ENCODE measurements at regions not wholly inside any gene's neighbourhood (a gene's known extent, or its start where the extent isn't known, plus 50 kb on each side); places are given as distances from the start of the nearest gene placed in this dataset.

GRCh38 chr3:101950510-101950909, 101.2 kb downstream of the NFKBIZ start:
- intact Hi-C loops (cut with DNase I, micrococcal nuclease): no loop called here
- ATAC-seq (peak; percentile 96), DNase-seq (peak; percentile 30)
- Mint-ChIP-seq H3K4me3 (no peak overlapping the region), H3K27ac (peak overlapping the region; percentile 64), H3K36me3 (ENCODE audit: low read depth) (no peaks in the 10 kb centered on the region), H3K27me3 (no peaks in the 10 kb centered on the region), H3K4me1 (peaks cover 16% of the 10 kb centered on the region), H3K9me3 (ENCODE audit: low read depth) (peaks cover 3% of the 10 kb centered on the region)
- CTCF ChIA-PET: interaction anchor here (1.0 to 2.6 kb wide), 4 partner anchors 13 to 275 kb away, joined by 3 to 12 read pairs (median 4); no protein-coding TSS in a partner anchor
- POLR2A ChIA-PET: interaction anchor here (0.6 to 1.0 kb wide), 2 partner anchors 88 to 101 kb away, joined by 3 to 5 read pairs; partner anchors contain the start of gene NFKBIZ

- H3K4me3 Mint-ChIP-seq: no peak overlapping the region
- peaks cover 10% of the 10 kb centered on the region for H3K4me1 Mint-ChIP-seq
- DNase-seq (no peak), ATAC-seq (peak; percentile 7)
- intact Hi-C loops (cut with DNase I, micrococcal nuclease): no loop called here
- H3K36me3 Mint-ChIP-seq (ENCODE audit: low read depth): no peaks in the 10 kb centered on the region
- CTCF ChIA-PET: interaction anchor here (0.6 to 2.6 kb wide), 8 partner anchors 14 to 278 kb away, joined by 3 to 12 read pairs (median 3); no protein-coding TSS in a partner anchor
- POLR2A ChIA-PET: interaction anchor here (0.6 to 0.8 kb wide), 2 partner anchors 49 to 87 kb away, joined by 3 to 5 read pairs; no protein-coding TSS in a partner anchor
- no peaks in the 10 kb centered on the region for H3K27me3 Mint-ChIP-seq
- no peak overlapping the region for H3K27ac Mint-ChIP-seq
- peaks cover 3% of the 10 kb centered on the region for H3K9me3 Mint-ChIP-seq (ENCODE audit: low read depth)
Observed at GRCh38 chr3:101950985-101951733, 101.8 kb downstream of the NFKBIZ start.

GRCh38 chr3:101954361-101954760, 105.0 kb downstream of the NFKBIZ start:
- intact Hi-C loops (cut with DNase I, micrococcal nuclease): no loop called here
- peaks cover 9% of the 10 kb centered on the region for H3K4me1 Mint-ChIP-seq

GRCh38 chr3:101954936-101955335, 105.6 kb downstream of the NFKBIZ start:
- ATAC-seq: no peak
- Mint-ChIP-seq H3K36me3 (ENCODE audit: low read depth) (no peaks in the 10 kb centered on the region), H3K9me3 (ENCODE audit: low read depth) (no peaks in the 10 kb centered on the region), H3K27me3 (no peaks in the 10 kb centered on the region), H3K4me3 (no peak overlapping the region), H3K27ac (no peak overlapping the region), H3K4me1 (peaks cover 9% of the 10 kb centered on the region)
- POLR2A ChIA-PET: no interaction called here
- intact Hi-C loops (cut with DNase I, micrococcal nuclease): no loop called here
- DNase-seq: no peak
- CTCF ChIA-PET: no interaction called here

More at GRCh38 chr3:101954361-101954760, 105.0 kb downstream of the NFKBIZ start:
- no peaks in the 10 kb centered on the region for H3K36me3 Mint-ChIP-seq (ENCODE audit: low read depth)
- POLR2A ChIA-PET: no interaction called here
- no peak overlapping the region for H3K4me3 Mint-ChIP-seq
- H3K27ac Mint-ChIP-seq: no peak overlapping the region
- H3K9me3 Mint-ChIP-seq (ENCODE audit: low read depth): no peaks in the 10 kb centered on the region
- CTCF ChIA-PET: no interaction called here
- ATAC-seq: no peak
- DNase-seq: no peak
- no peaks in the 10 kb centered on the region for H3K27me3 Mint-ChIP-seq

- Mint-ChIP-seq H3K27ac (no peak overlapping the region), H3K9me3 (ENCODE audit: low read depth) (peaks cover 3% of the 10 kb centered on the region), H3K4me3 (no peak overlapping the region), H3K4me1 (peaks cover 27% of the 10 kb centered on the region), H3K27me3 (no peaks in the 10 kb centered on the region), H3K36me3 (ENCODE audit: low read depth) (no peaks in the 10 kb centered on the region)
- ChIA-PET CTCF (interaction anchor here (1.1 to 1.2 kb wide), 2 partner anchors 10 to 156 kb away, joined by 4 read pairs; no protein-coding TSS in a partner anchor), POLR2A (no interaction called here)
- intact Hi-C loops (cut with DNase I, micrococcal nuclease): no loop called here
- ATAC-seq: no peak
- no peak for DNase-seq
Observed at GRCh38 chr3:101962055-101962454, 112.7 kb downstream of the NFKBIZ start.

- ATAC-seq (peak; percentile 89), DNase-seq (peak; percentile 59)
- no peak overlapping the region for H3K4me3 Mint-ChIP-seq
- peaks cover 2% of the 10 kb centered on the region for H3K36me3 Mint-ChIP-seq (ENCODE audit: low read depth)
- POLR2A ChIA-PET: interaction anchor here (0.6 to 1.0 kb wide), 5 partner anchors 27 to 129 kb away, joined by 3 to 4 read pairs (median 3); partner anchors contain the start of gene NFKBIZ
- H3K27me3 Mint-ChIP-seq: no peaks in the 10 kb centered on the region
- H3K9me3 Mint-ChIP-seq (ENCODE audit: low read depth): peaks cover 11% of the 10 kb centered on the region
- H3K27ac Mint-ChIP-seq: peak overlapping the region; percentile 45
- CTCF ChIA-PET: interaction anchor here (0.6 to 1.7 kb wide), 8 partner anchors 8 to 266 kb away, joined by 3 to 5 read pairs (median 4); no protein-coding TSS in a partner anchor
- intact Hi-C loops (cut with DNase I, micrococcal nuclease): loop anchor here (1.0 to 2.0 kb wide), 2 partner anchors 24 to 27 kb away; no protein-coding TSS in a partner anchor
- peaks cover 27% of the 10 kb centered on the region for H3K4me1 Mint-ChIP-seq
Observed at GRCh38 chr3:101963902-101964362, 114.6 kb downstream of the NFKBIZ start.

GRCh38 chr3:101964861-101965260, 115.5 kb downstream of the NFKBIZ start:
- peaks cover 13% of the 10 kb centered on the region for H3K9me3 Mint-ChIP-seq (ENCODE audit: low read depth)
- no peak overlapping the region for H3K4me3 Mint-ChIP-seq
- no peak for ATAC-seq
- H3K27me3 Mint-ChIP-seq: no peaks in the 10 kb centered on the region
- peaks cover 2% of the 10 kb centered on the region for H3K36me3 Mint-ChIP-seq (ENCODE audit: low read depth)
- intact Hi-C loops (cut with DNase I, micrococcal nuclease): loop anchor here (1.0 to 2.0 kb wide), 2 partner anchors 23 to 28 kb away; no protein-coding TSS in a partner anchor
- DNase-seq: no peak
- peaks cover 27% of the 10 kb centered on the region for H3K4me1 Mint-ChIP-seq
- CTCF ChIA-PET: interaction anchor here (1.7 kb wide), 1 partner anchor 16 kb away, joined by 4 read pairs; no protein-coding TSS in a partner anchor
- POLR2A ChIA-PET: no interaction called here
- no peak overlapping the region for H3K27ac Mint-ChIP-seq

- no peak for DNase-seq
- intact Hi-C loops (cut with DNase I, micrococcal nuclease): no loop called here
- peaks cover 27% of the 10 kb centered on the region for H3K4me1 Mint-ChIP-seq
- no peak for ATAC-seq
- peaks cover 2% of the 10 kb centered on the region for H3K36me3 Mint-ChIP-seq (ENCODE audit: low read depth)
- no peaks in the 10 kb centered on the region for H3K27me3 Mint-ChIP-seq
- peaks cover 12% of the 10 kb centered on the region for H3K9me3 Mint-ChIP-seq (ENCODE audit: low read depth)
- no peak overlapping the region for H3K27ac Mint-ChIP-seq
- CTCF ChIA-PET: no interaction called here
- POLR2A ChIA-PET: interaction anchor here (0.6 kb wide), 1 partner anchor 23 kb away, joined by 4 read pairs; no protein-coding TSS in a partner anchor
- no peak overlapping the region for H3K4me3 Mint-ChIP-seq
Observed at GRCh38 chr3:101966226-101966625, 116.9 kb downstream of the NFKBIZ start.

GRCh38 chr3:101970212-101970611, 120.9 kb downstream of the NFKBIZ start:
- ChIA-PET CTCF (no interaction called here), POLR2A (interaction anchor here (0.7 kb wide), 1 partner anchor 81 kb away, joined by 4 read pairs; no protein-coding TSS in a partner anchor)
- H3K4me3 Mint-ChIP-seq: no peak overlapping the region
- no peaks in the 10 kb centered on the region for H3K27me3 Mint-ChIP-seq
- no peak overlapping the region for H3K27ac Mint-ChIP-seq
- peaks cover 9% of the 10 kb centered on the region for H3K4me1 Mint-ChIP-seq
- no peak for ATAC-seq
- H3K9me3 Mint-ChIP-seq (ENCODE audit: low read depth): peaks cover 16% of the 10 kb centered on the region
- intact Hi-C loops (cut with DNase I, micrococcal nuclease): no loop called here
- H3K36me3 Mint-ChIP-seq (ENCODE audit: low read depth): peaks cover 2% of the 10 kb centered on the region
- no peak for DNase-seq

GRCh38 chr3:101970905-101971304, 121.6 kb downstream of the NFKBIZ start:
- peaks cover 16% of the 10 kb centered on the region for H3K9me3 Mint-ChIP-seq (ENCODE audit: low read depth)
- H3K27ac Mint-ChIP-seq: no peak overlapping the region
- H3K36me3 Mint-ChIP-seq (ENCODE audit: low read depth): peaks cover 2% of the 10 kb centered on the region
- ChIA-PET CTCF (no interaction called here), POLR2A (no interaction called here)
- intact Hi-C loops (cut with DNase I, micrococcal nuclease): no loop called here
- ATAC-seq: no peak
- peaks cover 9% of the 10 kb centered on the region for H3K4me1 Mint-ChIP-seq
- no peaks in the 10 kb centered on the region for H3K27me3 Mint-ChIP-seq
- no peak overlapping the region for H3K4me3 Mint-ChIP-seq
- no peak for DNase-seq

GRCh38 chr3:101972430-101973162, 123.3 kb downstream of the NFKBIZ start:
- ATAC-seq: peak; percentile 51

More at GRCh38 chr3:101972430-101973162, 123.3 kb downstream of the NFKBIZ start:
- Mint-ChIP-seq H3K27me3 (no peaks in the 10 kb centered on the region), H3K36me3 (ENCODE audit: low read depth) (peaks cover 2% of the 10 kb centered on the region), H3K27ac (no peak overlapping the region), H3K4me1 (peaks cover 9% of the 10 kb centered on the region), H3K4me3 (no peak overlapping the region), H3K9me3 (ENCODE audit: low read depth) (peaks cover 16% of the 10 kb centered on the region)
- ChIA-PET CTCF (interaction anchor here (1.2 to 1.4 kb wide), 2 partner anchors 9 to 13 kb away, joined by 3 to 4 read pairs; no protein-coding TSS in a partner anchor), POLR2A (no interaction called here)
- intact Hi-C loops (cut with DNase I, micrococcal nuclease): no loop called here
- DNase-seq: no peak
